Hepatocyte (in vitro differentiated cells): ENCODE measurements at regions not wholly inside any gene's neighbourhood (a gene's known extent, or its start where the extent isn't known, plus 50 kb on each side); places are given as distances from the start of the nearest gene placed in this dataset.

Experiments
- EZH2 ChIP-seq: fragments of 200-600 bp; sonication (generic); IDR thresholded peaks from 2 replicates; pipeline ENCODE4 v1.6.1; 2016; ENCODE audit warnings: antibody characterized with exemption, mild to moderate bottlenecking, borderline replicate concordance
- TF ChIP-seq, protein P1 (sequence below): fragments of 200-600 bp; sonication (generic); IDR thresholded peaks from 2 replicates; pipeline ENCODE4 v1.5.1; 2016; ENCODE audit warnings: antibody characterized with exemption, mild to moderate bottlenecking; ENCODE audit not compliant: poor library complexity

DNA sequence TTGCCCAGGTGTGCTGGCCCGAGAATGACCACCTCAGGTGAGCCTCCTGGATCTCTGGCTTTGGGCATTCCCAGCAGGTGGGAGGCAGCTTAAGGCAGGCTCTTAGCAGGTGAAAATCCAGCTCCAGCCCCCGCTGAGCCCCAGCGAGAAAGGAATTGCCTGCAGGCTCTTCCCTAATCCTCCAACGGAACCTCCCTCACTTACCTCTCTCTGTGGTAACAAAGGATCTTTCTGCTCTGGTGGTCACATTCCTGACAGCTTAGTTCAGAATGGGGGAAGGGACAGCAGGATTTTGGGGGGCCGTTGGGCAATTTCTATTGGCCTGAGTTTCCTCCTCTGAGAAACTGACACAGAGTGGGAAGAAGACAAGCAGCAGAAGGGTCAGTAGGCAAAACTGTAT is 116.0 kb upstream of the LHX5 start:
- TF ChIP-seq, protein P1, sequence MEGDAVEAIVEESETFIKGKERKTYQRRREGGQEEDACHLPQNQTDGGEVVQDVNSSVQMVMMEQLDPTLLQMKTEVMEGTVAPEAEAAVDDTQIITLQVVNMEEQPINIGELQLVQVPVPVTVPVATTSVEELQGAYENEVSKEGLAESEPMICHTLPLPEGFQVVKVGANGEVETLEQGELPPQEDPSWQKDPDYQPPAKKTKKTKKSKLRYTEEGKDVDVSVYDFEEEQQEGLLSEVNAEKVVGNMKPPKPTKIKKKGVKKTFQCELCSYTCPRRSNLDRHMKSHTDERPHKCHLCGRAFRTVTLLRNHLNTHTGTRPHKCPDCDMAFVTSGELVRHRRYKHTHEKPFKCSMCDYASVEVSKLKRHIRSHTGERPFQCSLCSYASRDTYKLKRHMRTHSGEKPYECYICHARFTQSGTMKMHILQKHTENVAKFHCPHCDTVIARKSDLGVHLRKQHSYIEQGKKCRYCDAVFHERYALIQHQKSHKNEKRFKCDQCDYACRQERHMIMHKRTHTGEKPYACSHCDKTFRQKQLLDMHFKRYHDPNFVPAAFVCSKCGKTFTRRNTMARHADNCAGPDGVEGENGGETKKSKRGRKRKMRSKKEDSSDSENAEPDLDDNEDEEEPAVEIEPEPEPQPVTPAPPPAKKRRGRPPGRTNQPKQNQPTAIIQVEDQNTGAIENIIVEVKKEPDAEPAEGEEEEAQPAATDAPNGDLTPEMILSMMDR = no peak
- TF ChIP-seq EZH2 = no peak
